ENCODE measurements at regions not wholly inside any gene's neighbourhood (a gene's known extent, or its start where the extent isn't known, plus 50 kb on each side); places are given as distances from the start of the nearest gene placed in this dataset.

DNA sequence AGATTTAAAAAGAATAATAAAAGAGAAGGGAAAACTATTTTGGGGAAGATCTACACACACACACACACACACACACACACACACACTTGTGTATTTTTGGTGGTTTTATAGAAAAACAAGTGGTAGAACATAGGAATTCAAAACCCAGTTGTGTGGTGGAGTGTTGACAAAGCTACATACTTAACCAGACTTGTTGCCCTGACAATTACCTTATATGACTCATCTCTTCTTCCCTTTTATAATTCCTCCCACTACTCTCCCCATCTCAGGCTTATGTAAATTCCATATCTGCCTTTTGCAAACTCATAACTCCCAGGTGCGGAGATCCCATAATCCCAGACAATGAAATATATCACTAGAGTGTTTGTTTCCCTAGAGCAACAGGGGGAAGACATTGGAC lies 873.7 kb downstream of the NXPH1 start:
- TF ChIP-seq, protein P1, sequence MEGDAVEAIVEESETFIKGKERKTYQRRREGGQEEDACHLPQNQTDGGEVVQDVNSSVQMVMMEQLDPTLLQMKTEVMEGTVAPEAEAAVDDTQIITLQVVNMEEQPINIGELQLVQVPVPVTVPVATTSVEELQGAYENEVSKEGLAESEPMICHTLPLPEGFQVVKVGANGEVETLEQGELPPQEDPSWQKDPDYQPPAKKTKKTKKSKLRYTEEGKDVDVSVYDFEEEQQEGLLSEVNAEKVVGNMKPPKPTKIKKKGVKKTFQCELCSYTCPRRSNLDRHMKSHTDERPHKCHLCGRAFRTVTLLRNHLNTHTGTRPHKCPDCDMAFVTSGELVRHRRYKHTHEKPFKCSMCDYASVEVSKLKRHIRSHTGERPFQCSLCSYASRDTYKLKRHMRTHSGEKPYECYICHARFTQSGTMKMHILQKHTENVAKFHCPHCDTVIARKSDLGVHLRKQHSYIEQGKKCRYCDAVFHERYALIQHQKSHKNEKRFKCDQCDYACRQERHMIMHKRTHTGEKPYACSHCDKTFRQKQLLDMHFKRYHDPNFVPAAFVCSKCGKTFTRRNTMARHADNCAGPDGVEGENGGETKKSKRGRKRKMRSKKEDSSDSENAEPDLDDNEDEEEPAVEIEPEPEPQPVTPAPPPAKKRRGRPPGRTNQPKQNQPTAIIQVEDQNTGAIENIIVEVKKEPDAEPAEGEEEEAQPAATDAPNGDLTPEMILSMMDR (IDR thresholded peaks at IDR 0.05): no peak
- Histone ChIP-seq H3K4me3 (replicated peaks in 1 of 3; ENCODE audit: low read depth in 2 of 3, low read length in 3 of 3) (no peak overlapping the region), H3K27me3 (ENCODE audit: control insufficient read depth in 2 of 2, insufficient read depth in 2 of 2, low read length in 2 of 2) (no peaks in the 10 kb centered on the region), H3K9me3 (replicated peaks in 1 of 2; ENCODE audit: control insufficient read depth in 1 of 2, insufficient read depth in 1 of 2, low read length in 2 of 2) (peaks cover 8 to 13% of the 10 kb centered on the region in 2 donors), H3K36me3 (replicated peaks in 1 of 2; ENCODE audit: control insufficient read depth in 1 of 2, insufficient read depth in 2 of 2, low read length in 2 of 2) (no peaks in the 10 kb centered on the region), H3K4me2 (replicated peaks; ENCODE audit: extremely low read depth, low read length, poor library complexity, severe bottlenecking) (no peak overlapping the region), H2AFZ (ENCODE audit: insufficient read depth, low read depth, low read length, poor library complexity, severe bottlenecking) (no peak overlapping the region), H3K27ac (ENCODE audit: low read depth in 1 of 2, low read length in 2 of 2) (no peak overlapping the region), H3K4me1 (ENCODE audit: control insufficient read depth in 1 of 2, insufficient read depth in 2 of 2, low read length in 2 of 2) (no peaks in the 10 kb centered on the region), H4K20me1 (ENCODE audit: insufficient read depth, low read length) (no peaks in the 10 kb centered on the region), H3K9ac (ENCODE audit: insufficient read depth, low read length, poor library complexity, severe bottlenecking) (no peak overlapping the region), H3K79me2 (ENCODE audit: insufficient read depth, low read length) (no peaks in the 10 kb centered on the region)
- no peaks in the 10 kb centered on the region for H3K4me1 Mint-ChIP-seq
- DNase-seq: no peak
- no peaks in the 10 kb centered on the region for H3K27me3 Mint-ChIP-seq (ENCODE audit: low read depth in 3 of 3)
- intact Hi-C loops (cut with micrococcal nuclease): no loop called here
- H3K36me3 Mint-ChIP-seq: no peaks in the 10 kb centered on the region
- peaks cover 0 to 6% (median 2%) of the 10 kb centered on the region in 7 donors for H3K9me3 Mint-ChIP-seq
- no CpG with 5 or more reads among the region's 1 CpG for WGBS (ENCODE audit: insufficient coverage)
- H3K27ac Mint-ChIP-seq: no peak overlapping the region
- H3K4me3 Mint-ChIP-seq: no peak overlapping the region

DNA sequence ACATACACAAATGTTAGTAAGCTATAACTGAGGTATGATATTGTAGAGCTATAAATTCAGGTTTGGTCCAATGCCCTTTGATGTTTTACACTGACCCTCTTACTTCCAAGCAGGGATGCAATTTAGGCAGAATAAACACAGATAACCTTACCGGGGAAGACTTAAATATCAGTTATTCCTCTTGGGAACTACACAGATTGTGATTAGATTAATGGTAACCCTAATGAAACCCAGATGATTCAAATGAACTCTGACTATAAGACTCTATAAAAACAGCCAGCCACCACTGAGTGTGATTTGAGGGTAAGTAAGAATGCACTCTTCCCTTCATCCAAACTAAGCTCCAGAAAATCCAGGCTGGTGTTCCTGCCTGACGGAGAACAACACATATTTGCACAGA lies 891.1 kb downstream of the NXPH1 start:
- H3K4me3 Mint-ChIP-seq: no peak overlapping the region
- no peaks in the 10 kb centered on the region for H3K79me2 ChIP-seq (ENCODE audit: insufficient read depth, low read length)
- no peak overlapping the region for H2AFZ ChIP-seq (ENCODE audit: insufficient read depth, low read depth, low read length, poor library complexity, severe bottlenecking)
- no peak for DNase-seq
- intact Hi-C loops (cut with micrococcal nuclease): no loop called here
- no peak overlapping the region for H3K9ac ChIP-seq (ENCODE audit: insufficient read depth, low read length, poor library complexity, severe bottlenecking)
- no peak overlapping the region for H3K27ac Mint-ChIP-seq
- TF ChIP-seq, protein P1 (IDR thresholded peaks at IDR 0.05): no peak
- H3K4me3 ChIP-seq (replicated peaks in 1 of 3; ENCODE audit: low read depth in 2 of 3, low read length in 3 of 3): no peak overlapping the region
- no peaks in the 10 kb centered on the region for H3K27me3 ChIP-seq (ENCODE audit: control insufficient read depth in 2 of 2, insufficient read depth in 2 of 2, low read length in 2 of 2)
- no CpG with 5 or more reads among the region's 2 CpGs for WGBS (ENCODE audit: insufficient coverage)
- H3K9me3 ChIP-seq (replicated peaks in 1 of 2; ENCODE audit: control insufficient read depth in 1 of 2, insufficient read depth in 1 of 2, low read length in 2 of 2): peaks cover 0 to 4% of the 10 kb centered on the region in 2 donors
- H3K4me2 ChIP-seq (replicated peaks; ENCODE audit: extremely low read depth, low read length, poor library complexity, severe bottlenecking): no peak overlapping the region
- peaks cover 0 to 1% (median 1%) of the 10 kb centered on the region in 3 donors for H3K27me3 Mint-ChIP-seq (ENCODE audit: low read depth in 3 of 3)
- H4K20me1 ChIP-seq (ENCODE audit: insufficient read depth, low read length): no peaks in the 10 kb centered on the region
- no peak overlapping the region for H3K27ac ChIP-seq (ENCODE audit: low read depth in 1 of 2, low read length in 2 of 2)
- peaks cover 0 to 8% (median 3%) of the 10 kb centered on the region in 7 donors for H3K9me3 Mint-ChIP-seq
- no peaks in the 10 kb centered on the region for H3K36me3 ChIP-seq (replicated peaks in 1 of 2; ENCODE audit: control insufficient read depth in 1 of 2, insufficient read depth in 2 of 2, low read length in 2 of 2)
- no peaks in the 10 kb centered on the region for H3K36me3 Mint-ChIP-seq
- H3K4me1 Mint-ChIP-seq: no peaks in the 10 kb centered on the region
- H3K4me1 ChIP-seq (ENCODE audit: control insufficient read depth in 1 of 2, insufficient read depth in 2 of 2, low read length in 2 of 2): no peaks in the 10 kb centered on the region
